ENCODE measurements at regions not wholly inside any gene's neighbourhood (a gene's known extent, or its start where the extent isn't known, plus 50 kb on each side); places are given as distances from the start of the nearest gene placed in this dataset.

DNA sequence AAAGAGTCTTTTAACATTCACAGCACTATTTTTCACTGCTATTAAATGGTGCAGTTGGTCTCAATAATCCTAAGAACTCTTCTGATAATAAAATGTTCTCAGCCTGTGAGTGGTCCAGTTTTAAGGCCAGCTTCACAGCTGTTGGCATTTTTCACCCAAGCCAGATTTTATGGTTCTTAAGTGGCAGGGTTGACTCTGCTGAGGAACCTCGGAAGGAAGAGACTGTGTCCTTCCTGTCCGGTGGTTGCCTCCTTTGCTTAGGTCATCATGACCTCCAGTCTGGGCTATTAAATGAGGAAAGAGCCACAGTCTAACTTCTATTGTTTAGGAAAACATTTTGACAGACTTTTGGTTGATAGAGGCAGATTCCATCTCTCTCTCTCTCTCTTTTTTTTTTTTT, 112.5 kb upstream of the SERBP1 start:
- no peak overlapping the region for H2BK12ac ChIP-seq (ENCODE audit: low read depth, low read length)
- FAIRE-seq: no peak
- H2BK5ac ChIP-seq (ENCODE audit: low read depth, low read length): no peak overlapping the region
- no peaks in the 10 kb centered on the region for H3K27me3 ChIP-seq (replicated peaks in 1 of 4; ENCODE audit: control insufficient read depth in 3 of 4, extremely low read depth in 1 of 4, insufficient read depth in 3 of 4, low read length in 3 of 4)
- no peak overlapping the region for H2BK20ac ChIP-seq (ENCODE audit: low read length)
- peaks cover 0 to 2% of the 10 kb centered on the region in 2 experiments for H4K20me1 ChIP-seq (replicated peaks in 1 of 2; ENCODE audit: control insufficient read depth in 1 of 2, insufficient read depth in 2 of 2, low read length in 2 of 2)
- no peaks in the 10 kb centered on the region for H3K4me1 ChIP-seq (replicated peaks in 1 of 4; ENCODE audit: control insufficient read depth in 3 of 4, insufficient read depth in 4 of 4, low read length in 3 of 4)
- H4K91ac ChIP-seq (replicated peaks; ENCODE audit: insufficient read length, low read length): no peak overlapping the region
- H2AFZ ChIP-seq (ENCODE audit: low read length): no peak overlapping the region
- H4K5ac ChIP-seq (ENCODE audit: insufficient read length, low read depth, low read length): no peak overlapping the region
- H3K4me2 ChIP-seq (ENCODE audit: insufficient read depth in 1 of 2, low read depth in 2 of 2, low read length in 2 of 2): no peak overlapping the region
- no peak overlapping the region for H3K4me3 ChIP-seq (ENCODE audit: extremely low read depth in 1 of 4, insufficient read depth in 2 of 4, low read depth in 3 of 4, low read length in 4 of 4)
- H3K36me3 ChIP-seq (ENCODE audit: control insufficient read depth in 2 of 4, insufficient read depth in 4 of 4, low read length in 3 of 4): no peaks in the 10 kb centered on the region
- H3K18ac ChIP-seq (ENCODE audit: extremely low read depth, low read length): no peak overlapping the region
- no peaks in the 10 kb centered on the region for H3K79me1 ChIP-seq (ENCODE audit: low read depth, low read length)
- H2BK15ac ChIP-seq (ENCODE audit: low read length): no peak overlapping the region
- no peak overlapping the region for H3K9ac ChIP-seq (replicated peaks in 1 of 4; ENCODE audit: extremely low read depth in 1 of 4, low read depth in 3 of 4, low read length in 3 of 4)
- no peak overlapping the region for H3K27ac ChIP-seq (ENCODE audit: low read depth, low read length)
- H2BK120ac ChIP-seq (replicated peaks; ENCODE audit: low read depth, low read length): no peak overlapping the region
- no CpG with 5 or more reads among the region's 2 CpGs for WGBS, 2 experiments (ENCODE audit: extremely low coverage in 1 of 2, insufficient coverage in 1 of 2, insufficient read length in 1 of 2, insufficient replicate concordance in 2 of 2, low coverage in 1 of 2, low lambda C conversion rate in 2 of 2, missing lambda C conversion rate in 1 of 2)
- H3K14ac ChIP-seq (ENCODE audit: insufficient read length): no peak overlapping the region
- H3K79me2 ChIP-seq (ENCODE audit: control insufficient read depth in 1 of 2, insufficient read depth in 2 of 2, low read length in 2 of 2): no peaks in the 10 kb centered on the region
- no peaks in the 10 kb centered on the region for H3K9me3 ChIP-seq (ENCODE audit: insufficient read depth in 2 of 2, low read depth in 1 of 2, low read length in 1 of 2)
- POLR2A ChIA-PET (ENCODE audit: partially characterized antibody): no interaction called here
- H4K8ac ChIP-seq (ENCODE audit: extremely low read depth, insufficient read depth, low read length): no peak overlapping the region
- H3K23me2 ChIP-seq (ENCODE audit: low read depth, low read length): no peaks in the 10 kb centered on the region
- H2AK5ac ChIP-seq (ENCODE audit: low read depth, low read length): no peak overlapping the region
- no peak overlapping the region for H3K23ac ChIP-seq (ENCODE audit: insufficient read length)
- no peak overlapping the region for H3K4ac ChIP-seq (replicated peaks; ENCODE audit: insufficient read length, low read depth, low read length)
- H3K56ac ChIP-seq (replicated peaks; ENCODE audit: insufficient read length, low read depth, low read length): no peak overlapping the region
- CTCF ChIA-PET (ENCODE audit: partially characterized antibody): interaction anchor here (0.9 to 2.0 kb wide), 3 partner anchors 210 to 223 kb away, joined by 3 to 4 read pairs (median 3); no protein-coding TSS in a partner anchor
- DNase-seq (ENCODE audit: low read depth in 1 of 2, low spot score in 2 of 2): no peak
- TF ChIP-seq, protein P1, sequence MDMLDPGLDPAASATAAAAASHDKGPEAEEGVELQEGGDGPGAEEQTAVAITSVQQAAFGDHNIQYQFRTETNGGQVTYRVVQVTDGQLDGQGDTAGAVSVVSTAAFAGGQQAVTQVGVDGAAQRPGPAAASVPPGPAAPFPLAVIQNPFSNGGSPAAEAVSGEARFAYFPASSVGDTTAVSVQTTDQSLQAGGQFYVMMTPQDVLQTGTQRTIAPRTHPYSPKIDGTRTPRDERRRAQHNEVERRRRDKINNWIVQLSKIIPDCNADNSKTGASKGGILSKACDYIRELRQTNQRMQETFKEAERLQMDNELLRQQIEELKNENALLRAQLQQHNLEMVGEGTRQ (IDR thresholded peaks at IDR 0.05; ENCODE audit: low read length): no peak
- no peak for TF ChIP-seq GTF2F1 (IDR thresholded peaks at IDR 0.05; ENCODE audit: borderline replicate concordance, low read depth, low read length)
- no peak for TF ChIP-seq POLR2A (IDR thresholded peaks at IDR 0.05; ENCODE audit: control extremely low read depth in 1 of 2, low read depth in 2 of 2, low read length in 2 of 2)
- TF ChIP-seq CTBP2 (IDR thresholded peaks at IDR 0.05; ENCODE audit: borderline replicate concordance, insufficient read depth, insufficient read length, low read length): no peak
- no peak for TF ChIP-seq ZNF274 (IDR thresholded peaks at IDR 0.05; ENCODE audit: borderline replicate concordance, extremely low read depth, low read length)
- TF ChIP-seq SIX5 (IDR thresholded peaks at IDR 0.05; ENCODE audit: low read depth, low read length): no peak
- TF ChIP-seq MAFK (IDR thresholded peaks at IDR 0.05; ENCODE audit: low read depth, low read length): no peak
- no peak for TF ChIP-seq HDAC6 (IDR thresholded peaks at IDR 0.05; ENCODE audit: low read depth, low read length)
- no peak for TF ChIP-seq RXRA (IDR thresholded peaks at IDR 0.05; ENCODE audit: insufficient read depth, low read depth, low read length)
- TF ChIP-seq NRF1 (IDR thresholded peaks at IDR 0.05; ENCODE audit: low read depth, low read length): no peak
- TF ChIP-seq, protein P2, sequence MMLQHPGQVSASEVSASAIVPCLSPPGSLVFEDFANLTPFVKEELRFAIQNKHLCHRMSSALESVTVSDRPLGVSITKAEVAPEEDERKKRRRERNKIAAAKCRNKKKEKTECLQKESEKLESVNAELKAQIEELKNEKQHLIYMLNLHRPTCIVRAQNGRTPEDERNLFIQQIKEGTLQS (IDR thresholded peaks at IDR 0.05; ENCODE audit: insufficient read depth, low read depth, low read length): no peak
- TF ChIP-seq, protein P3, sequence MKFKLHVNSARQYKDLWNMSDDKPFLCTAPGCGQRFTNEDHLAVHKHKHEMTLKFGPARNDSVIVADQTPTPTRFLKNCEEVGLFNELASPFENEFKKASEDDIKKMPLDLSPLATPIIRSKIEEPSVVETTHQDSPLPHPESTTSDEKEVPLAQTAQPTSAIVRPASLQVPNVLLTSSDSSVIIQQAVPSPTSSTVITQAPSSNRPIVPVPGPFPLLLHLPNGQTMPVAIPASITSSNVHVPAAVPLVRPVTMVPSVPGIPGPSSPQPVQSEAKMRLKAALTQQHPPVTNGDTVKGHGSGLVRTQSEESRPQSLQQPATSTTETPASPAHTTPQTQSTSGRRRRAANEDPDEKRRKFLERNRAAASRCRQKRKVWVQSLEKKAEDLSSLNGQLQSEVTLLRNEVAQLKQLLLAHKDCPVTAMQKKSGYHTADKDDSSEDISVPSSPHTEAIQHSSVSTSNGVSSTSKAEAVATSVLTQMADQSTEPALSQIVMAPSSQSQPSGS (IDR thresholded peaks at IDR 0.05; ENCODE audit: low read length): no peak

Measured in H1 (cell line).